ENCODE measurements at regions not wholly inside any gene's neighbourhood (a gene's known extent, or its start where the extent isn't known, plus 50 kb on each side); places are given as distances from the start of the nearest gene placed in this dataset.

GRCh38 chr14:61219673-61220072 is 61.5 kb downstream of the TMEM30B start:
- Mint-ChIP-seq H3K4me1 (ENCODE audit: low read depth) (peaks cover 27% of the 10 kb centered on the region), H3K4me3 (ENCODE audit: low read depth) (no peak overlapping the region), H3K36me3 (ENCODE audit: insufficient read depth) (no peaks in the 10 kb centered on the region), H3K27me3 (no peaks in the 10 kb centered on the region), H3K27ac (no peak overlapping the region), H3K9me3 (ENCODE audit: low read depth) (no peaks in the 10 kb centered on the region)
- TF ChIP-seq CTCF (IDR thresholded peaks at IDR 0.05; ENCODE audit: unreplicated experiment), result no peak
- DNase-seq (ENCODE audit: low spot score, unreplicated experiment), result no peak

DNA sequence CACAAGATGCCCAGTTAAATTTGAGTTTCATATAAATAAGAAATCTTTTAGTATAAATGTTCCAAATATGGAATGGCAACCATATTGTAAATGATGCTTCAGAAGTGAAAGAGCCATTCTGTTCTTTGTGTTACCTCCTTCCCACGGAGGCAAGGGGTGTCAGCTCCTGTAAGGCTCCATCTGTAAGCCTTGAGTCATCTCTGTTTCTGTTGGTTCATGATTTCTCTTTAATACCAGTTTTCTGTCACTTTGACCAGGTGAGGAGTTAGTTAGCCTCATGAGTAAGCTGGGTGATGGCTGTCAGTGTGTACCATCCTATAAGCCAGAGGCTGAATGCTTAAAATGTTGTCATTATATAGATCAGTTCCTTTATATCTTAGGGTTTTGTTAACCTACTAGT is 61.9 kb downstream of the TMEM30B start:
- no peak overlapping the region for H3K4me3 Mint-ChIP-seq (ENCODE audit: low read depth)
- H3K27me3 Mint-ChIP-seq, result no peaks in the 10 kb centered on the region
- no peak overlapping the region for H3K27ac Mint-ChIP-seq
- H3K9me3 Mint-ChIP-seq (ENCODE audit: low read depth), result no peaks in the 10 kb centered on the region
- no peaks in the 10 kb centered on the region for H3K36me3 Mint-ChIP-seq (ENCODE audit: insufficient read depth)
- no peak for TF ChIP-seq CTCF (IDR thresholded peaks at IDR 0.05; ENCODE audit: unreplicated experiment)
- DNase-seq (ENCODE audit: low spot score, unreplicated experiment), result no peak
- H3K4me1 Mint-ChIP-seq (ENCODE audit: low read depth), result peaks cover 27% of the 10 kb centered on the region

DNA sequence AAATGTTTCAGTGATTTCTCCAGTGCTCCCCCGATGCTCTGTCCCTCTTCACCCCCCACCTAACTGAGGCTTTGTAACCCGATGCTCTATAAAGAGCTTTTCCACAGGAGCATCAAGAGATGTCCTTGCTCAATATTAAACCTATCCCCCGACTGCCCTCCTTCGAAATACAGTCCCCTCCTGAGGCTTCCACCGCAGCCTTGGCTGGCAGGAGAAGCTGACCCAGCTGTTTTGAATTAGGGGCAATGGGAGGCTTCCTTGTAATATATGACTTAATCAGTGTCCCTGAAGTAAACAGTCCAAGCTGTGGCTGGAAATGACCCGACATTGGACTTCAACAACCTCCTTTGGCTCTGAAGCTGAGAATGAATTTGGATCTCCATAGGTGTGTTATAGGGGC is 62.4 kb downstream of the TMEM30B start:
- Mint-ChIP-seq H3K36me3 (ENCODE audit: insufficient read depth) (no peaks in the 10 kb centered on the region), H3K9me3 (ENCODE audit: low read depth) (no peaks in the 10 kb centered on the region), H3K27me3 (no peaks in the 10 kb centered on the region), H3K27ac (no peak overlapping the region), H3K4me3 (ENCODE audit: low read depth) (no peak overlapping the region), H3K4me1 (ENCODE audit: low read depth) (peaks cover 27% of the 10 kb centered on the region)
- TF ChIP-seq CTCF (IDR thresholded peaks at IDR 0.05; ENCODE audit: unreplicated experiment), result no peak
- DNase-seq (ENCODE audit: low spot score, unreplicated experiment), result no peak

GRCh38 chr14:61218157-61218556 is 63.0 kb downstream of the TMEM30B start:
- Mint-ChIP-seq H3K27me3 (no peaks in the 10 kb centered on the region), H3K4me1 (ENCODE audit: low read depth) (peaks cover 27% of the 10 kb centered on the region), H3K4me3 (ENCODE audit: low read depth) (no peak overlapping the region), H3K27ac (no peak overlapping the region), H3K36me3 (ENCODE audit: insufficient read depth) (no peaks in the 10 kb centered on the region), H3K9me3 (ENCODE audit: low read depth) (no peaks in the 10 kb centered on the region)
- TF ChIP-seq CTCF (IDR thresholded peaks at IDR 0.05; ENCODE audit: unreplicated experiment), result no peak
- no peak for DNase-seq (ENCODE audit: low spot score, unreplicated experiment)

DNA sequence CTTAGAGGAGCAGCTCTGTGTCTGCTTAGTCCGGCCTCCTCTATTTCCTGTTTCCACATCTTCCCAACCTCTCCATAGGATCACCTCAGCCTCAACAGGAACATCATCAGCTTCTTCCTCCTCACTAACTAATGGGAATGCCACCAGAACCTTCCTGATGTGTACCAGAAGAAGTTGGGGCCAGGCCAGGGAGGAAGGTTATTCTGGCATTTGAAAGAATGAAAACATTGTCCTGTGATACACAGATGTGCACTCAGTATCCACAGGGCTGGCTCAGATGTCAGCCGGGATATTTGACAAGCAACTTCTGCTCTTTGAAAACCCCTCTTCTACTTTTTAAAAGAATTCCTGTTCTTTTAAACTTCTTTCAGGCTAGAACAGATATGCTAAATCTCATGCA is 63.6 kb downstream of the TMEM30B start:
- DNase-seq (ENCODE audit: low spot score, unreplicated experiment), result no peak
- H3K9me3 Mint-ChIP-seq (ENCODE audit: low read depth), result no peaks in the 10 kb centered on the region
- H3K4me3 Mint-ChIP-seq (ENCODE audit: low read depth), result no peak overlapping the region
- no peaks in the 10 kb centered on the region for H3K27me3 Mint-ChIP-seq
- H3K27ac Mint-ChIP-seq, result no peak overlapping the region
- H3K36me3 Mint-ChIP-seq (ENCODE audit: insufficient read depth), result no peaks in the 10 kb centered on the region
- peaks cover 23% of the 10 kb centered on the region for H3K4me1 Mint-ChIP-seq (ENCODE audit: low read depth)
- TF ChIP-seq CTCF (IDR thresholded peaks at IDR 0.05; ENCODE audit: unreplicated experiment), result no peak

Measured in progenitor cell of endocrine pancreas (in vitro differentiated cells).